ENCODE measurements at regions not wholly inside any gene's neighbourhood (a gene's known extent, or its start where the extent isn't known, plus 50 kb on each side); places are given as distances from the start of the nearest gene placed in this dataset.

GRCh38 chr1:56287721-56288120 lies 291.6 kb downstream of the PLPP3 start:
- TF ChIP-seq POLR2A (IDR thresholded peaks at IDR 0.05): no peak
- TF ChIP-seq, protein P1, sequence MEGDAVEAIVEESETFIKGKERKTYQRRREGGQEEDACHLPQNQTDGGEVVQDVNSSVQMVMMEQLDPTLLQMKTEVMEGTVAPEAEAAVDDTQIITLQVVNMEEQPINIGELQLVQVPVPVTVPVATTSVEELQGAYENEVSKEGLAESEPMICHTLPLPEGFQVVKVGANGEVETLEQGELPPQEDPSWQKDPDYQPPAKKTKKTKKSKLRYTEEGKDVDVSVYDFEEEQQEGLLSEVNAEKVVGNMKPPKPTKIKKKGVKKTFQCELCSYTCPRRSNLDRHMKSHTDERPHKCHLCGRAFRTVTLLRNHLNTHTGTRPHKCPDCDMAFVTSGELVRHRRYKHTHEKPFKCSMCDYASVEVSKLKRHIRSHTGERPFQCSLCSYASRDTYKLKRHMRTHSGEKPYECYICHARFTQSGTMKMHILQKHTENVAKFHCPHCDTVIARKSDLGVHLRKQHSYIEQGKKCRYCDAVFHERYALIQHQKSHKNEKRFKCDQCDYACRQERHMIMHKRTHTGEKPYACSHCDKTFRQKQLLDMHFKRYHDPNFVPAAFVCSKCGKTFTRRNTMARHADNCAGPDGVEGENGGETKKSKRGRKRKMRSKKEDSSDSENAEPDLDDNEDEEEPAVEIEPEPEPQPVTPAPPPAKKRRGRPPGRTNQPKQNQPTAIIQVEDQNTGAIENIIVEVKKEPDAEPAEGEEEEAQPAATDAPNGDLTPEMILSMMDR (IDR thresholded peaks at IDR 0.05): no peak
- intact Hi-C loops (cut with DNase I; ENCODE audit: low total_unique reads): no loop called here
- no peak overlapping the region for H3K4me3 ChIP-seq (ENCODE audit: low read depth, poor library complexity, severe bottlenecking)
- 92 to 94% methylated on average over 5 of the region's 5 CpGs for WGBS, 2 donors
- no peak for DNase-seq (ENCODE audit: low spot score in 2 of 2)

GRCh38 chr1:56286956-56287355 lies 292.4 kb downstream of the PLPP3 start:
- intact Hi-C loops (cut with DNase I; ENCODE audit: low total_unique reads): no loop called here
- no peak for DNase-seq (ENCODE audit: low spot score in 2 of 2)
- TF ChIP-seq, protein P1 (IDR thresholded peaks at IDR 0.05): no peak
- TF ChIP-seq POLR2A (IDR thresholded peaks at IDR 0.05): no peak
- WGBS, 2 donors: 94 to 97% methylated on average over 1 of the region's 1 CpG
- no peak overlapping the region for H3K4me3 ChIP-seq (ENCODE audit: low read depth, poor library complexity, severe bottlenecking)

- DNase-seq (ENCODE audit: low spot score in 2 of 2): no peak
These were observed 292.9 kb downstream of the PLPP3 start for GRCh38 chr1:56286506-56286905.

DNA sequence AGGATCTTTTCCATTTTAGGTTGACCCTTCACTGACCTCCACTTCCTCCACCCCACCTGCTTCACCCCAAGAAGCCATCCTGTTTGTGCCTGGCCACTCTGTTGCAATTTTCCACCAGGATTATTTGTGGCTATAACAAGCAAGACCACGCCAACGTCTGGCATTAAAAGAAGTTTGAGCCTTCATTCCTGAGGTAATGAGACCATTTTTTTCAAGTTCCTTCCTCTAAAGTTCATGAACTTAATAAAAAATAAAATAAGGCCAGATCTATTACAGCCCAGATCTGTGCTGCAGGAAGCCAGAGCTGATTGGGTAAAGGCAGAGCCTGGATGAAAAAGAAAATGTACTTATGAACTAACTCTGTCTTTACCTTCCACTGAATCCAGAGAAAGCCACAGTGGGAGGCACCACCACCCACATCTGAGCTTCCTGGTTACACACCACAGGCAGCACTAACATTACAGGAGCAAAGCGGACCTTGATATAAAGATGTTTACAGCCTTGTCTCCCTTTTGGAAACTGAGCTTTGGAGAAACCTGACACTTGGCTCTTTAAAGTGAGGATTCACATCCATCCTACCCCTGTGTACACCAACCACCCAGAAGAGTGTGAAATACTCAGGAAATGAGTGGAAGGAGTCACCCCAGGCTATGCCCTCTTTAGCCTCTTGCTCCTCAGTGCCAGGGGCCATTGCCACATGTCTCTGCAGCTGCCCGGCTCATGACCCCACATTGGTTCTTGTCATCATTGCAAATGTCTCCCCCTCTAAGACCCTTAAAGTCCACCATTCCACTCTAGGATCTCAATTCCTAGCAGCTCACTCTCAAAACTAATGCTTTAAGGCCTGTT lies 293.6 kb downstream of the PLPP3 start:
- 71 to 79% methylated on average over 4 of the region's 4 CpGs for WGBS, 2 donors
- no peak for TF ChIP-seq POLR2A (IDR thresholded peaks at IDR 0.05)
- TF ChIP-seq, protein P1 (IDR thresholded peaks at IDR 0.05): no peak
- DNase-seq (ENCODE audit: low spot score in 2 of 2): no peak
- intact Hi-C loops (cut with DNase I; ENCODE audit: low total_unique reads): no loop called here
- H3K4me3 ChIP-seq (ENCODE audit: low read depth, poor library complexity, severe bottlenecking): no peak overlapping the region

More at GRCh38 chr1:56286506-56286905, 292.9 kb downstream of the PLPP3 start:
- H3K4me3 ChIP-seq (ENCODE audit: low read depth, poor library complexity, severe bottlenecking): no peak overlapping the region
- intact Hi-C loops (cut with DNase I; ENCODE audit: low total_unique reads): no loop called here
- TF ChIP-seq, protein P1 (IDR thresholded peaks at IDR 0.05): no peak
- no peak for TF ChIP-seq POLR2A (IDR thresholded peaks at IDR 0.05)

DNA sequence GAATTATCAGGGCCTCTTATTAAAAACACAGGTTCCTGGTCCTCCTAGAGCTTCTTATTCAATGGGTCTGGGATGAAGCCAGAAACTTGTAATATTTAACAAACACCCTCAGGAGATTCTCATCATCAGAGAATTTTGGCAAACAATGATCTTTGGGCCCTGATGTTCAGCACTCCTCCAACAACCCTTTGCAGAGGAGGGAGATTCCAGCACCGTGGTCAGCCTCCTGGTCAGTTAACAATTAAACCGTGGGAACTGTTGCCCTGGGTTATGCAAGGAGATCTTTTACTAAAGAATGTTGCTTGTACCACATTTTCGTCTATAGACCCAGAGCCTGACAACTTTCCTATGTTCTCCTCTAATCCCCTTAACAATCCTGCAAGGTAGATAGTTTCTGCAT lies 294.4 kb downstream of the PLPP3 start:
- DNase-seq (ENCODE audit: low spot score in 2 of 2): no peak
- intact Hi-C loops (cut with DNase I; ENCODE audit: low total_unique reads): no loop called here
- WGBS, 2 donors: 39 to 50% methylated on average over 3 of the region's 3 CpGs
- H3K4me3 ChIP-seq (ENCODE audit: low read depth, poor library complexity, severe bottlenecking): no peak overlapping the region
- TF ChIP-seq, protein P1 (IDR thresholded peaks at IDR 0.05): no peak
- no peak for TF ChIP-seq POLR2A (IDR thresholded peaks at IDR 0.05)

DNA sequence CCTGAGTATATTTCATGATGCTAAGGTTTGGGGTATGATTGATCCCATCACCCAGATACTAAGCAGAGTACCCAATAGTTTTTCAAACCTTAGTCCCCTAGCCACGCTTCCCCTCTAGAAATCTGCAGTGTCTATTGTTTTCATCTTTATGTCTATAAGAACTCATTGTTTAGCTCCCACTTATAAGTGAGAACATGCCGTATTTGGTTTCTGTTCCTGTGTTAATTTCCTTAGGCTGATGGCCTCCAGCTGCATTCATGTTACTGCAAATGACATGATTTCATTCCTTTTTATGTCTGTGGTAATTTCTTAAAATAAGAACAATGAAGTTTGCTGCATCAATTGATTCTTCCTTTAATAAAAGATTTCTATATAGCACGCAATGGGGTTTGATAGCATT lies 301.3 kb downstream of the PLPP3 start:
- no peak overlapping the region for H3K4me3 ChIP-seq (ENCODE audit: low read depth, poor library complexity, severe bottlenecking)
- TF ChIP-seq POLR2A (IDR thresholded peaks at IDR 0.05): no peak
- TF ChIP-seq, protein P1 (IDR thresholded peaks at IDR 0.05): no peak
- 68 to 83% methylated on average over 3 of the region's 3 CpGs for WGBS, 2 donors
- intact Hi-C loops (cut with DNase I; ENCODE audit: low total_unique reads): no loop called here
- DNase-seq (ENCODE audit: low spot score in 2 of 2): no peak

Data from lower leg skin (tissue), 4 donors.